Keratinocyte (primary cell): ENCODE measurements at regions not wholly inside any gene's neighbourhood (a gene's known extent, or its start where the extent isn't known, plus 50 kb on each side); places are given as distances from the start of the nearest gene placed in this dataset.

Source experiments
- DNase-seq: peaks from one replicate; pipeline ENCODE4 v3.0.0-alpha.2; 2011; ENCODE audit warnings: low read depth, missing footprints, low spot score
- FAIRE-seq: peaks from 2 replicates; lab custom pipeline; 2011; peaks lifted over from hg19 to GRCh38; lab: Jason Lieb, UNC
- H2AFZ ChIP-seq: 2 replicates; pipeline ENCODE4 v1.6.0; 2012; ENCODE audit warnings: low read length, control low read depth, inconsistent platforms; ENCODE audit not compliant: control insufficient read depth
- H3K27ac ChIP-seq: 2 replicates; pipeline ENCODE4 v1.5.1; 2011; ENCODE audit warnings: low read length; ENCODE audit not compliant: control insufficient read depth, insufficient read depth
- H3K27me3 ChIP-seq: 3 replicates; pipeline ENCODE4 v1.6.0; 2011; ENCODE audit warnings: low read length; ENCODE audit not compliant: control insufficient read depth, insufficient read depth; ENCODE audit errors: extremely low read depth
- H3K36me3 ChIP-seq, 2 experiments: 2 replicates in 1 of 2; 3 replicates in 1 of 2; pipeline ENCODE4 v1.5.1; 2011; ENCODE audit warnings: low read length in 2 of 2, mild to moderate bottlenecking in 1 of 2; ENCODE audit not compliant: control insufficient read depth in 2 of 2, insufficient read depth in 2 of 2; ENCODE audit errors: extremely low read depth in 1 of 2
- H3K4me1 ChIP-seq: 3 replicates; pipeline ENCODE4 v1.5.1; 2011; ENCODE audit warnings: low read length; ENCODE audit not compliant: control insufficient read depth, insufficient read depth; ENCODE audit errors: extremely low read depth
- H3K4me2 ChIP-seq: 3 replicates; pipeline ENCODE4 v1.6.0; 2011; ENCODE audit warnings: low read depth, low read length; ENCODE audit not compliant: control insufficient read depth, insufficient read depth; ENCODE audit errors: extremely low read depth
- H3K4me3 ChIP-seq, 3 experiments: fragments of 200-600 bp in 1 of 3; sonication (generic) in 1 of 3; 2 replicates in 2 of 3; 3 replicates in 1 of 3; pipeline ENCODE4 v1.5.1; 2011 to 2016; ENCODE audit warnings: low read length in 3 of 3, mild to moderate bottlenecking in 3 of 3, control low read depth in 2 of 3, inconsistent platforms in 1 of 3, low read depth in 1 of 3, mixed read lengths in 1 of 3, mixed run types in 1 of 3, moderate library complexity in 1 of 3; ENCODE audit not compliant: control insufficient read depth in 2 of 3, insufficient read depth in 2 of 3; ENCODE audit errors: extremely low read depth in 1 of 3
- H3K79me2 ChIP-seq: 2 replicates; pipeline ENCODE4 v1.6.0; 2012; ENCODE audit warnings: low read length; ENCODE audit not compliant: control insufficient read depth, insufficient read depth
- H3K9ac ChIP-seq: 3 replicates; pipeline ENCODE4 v1.6.0; 2011; ENCODE audit warnings: low read length; ENCODE audit not compliant: control insufficient read depth, insufficient read depth; ENCODE audit errors: extremely low read depth
- H3K9me1 ChIP-seq: 3 replicates; pipeline ENCODE4 v1.6.0; 2011; ENCODE audit warnings: low read length; ENCODE audit not compliant: control insufficient read depth, insufficient read depth; ENCODE audit errors: extremely low read depth
- H3K9me3 ChIP-seq: 2 replicates; pipeline ENCODE4 v1.5.1; 2012; ENCODE audit warnings: low read depth, low read length; ENCODE audit not compliant: control insufficient read depth
- H4K20me1 ChIP-seq: 3 replicates; pipeline ENCODE4 v1.6.0; 2011; ENCODE audit warnings: low read length; ENCODE audit not compliant: control insufficient read depth, insufficient read depth; ENCODE audit errors: extremely low read depth
- CTCF ChIP-seq, 3 experiments: IDR thresholded peaks in 1 of 3; conservative IDR thresholded peaks in 1 of 3; optimal IDR thresholded peaks in 1 of 3; 2 replicates in 2 of 3; 3 replicates in 1 of 3; pipeline versions ENCODE3 to v1.5.1; 2011; ENCODE audit warnings: low read length in 3 of 3, mild to moderate bottlenecking in 3 of 3, moderate library complexity in 2 of 3, control low read depth in 1 of 3, inconsistent platforms in 1 of 3; ENCODE audit not compliant: insufficient read depth in 2 of 3; ENCODE audit errors: extremely low read depth in 1 of 3
- EZH2 ChIP-seq: IDR thresholded peaks from one replicate; pipeline ENCODE4 v1.6.1; 2012; ENCODE audit warnings: inconsistent platforms, mild to moderate bottlenecking, low read length, moderate library complexity
- dilution Hi-C: fragments of 300-500 bp; cut with MboI; formaldehyde crosslinking; loops from one replicate; pipeline ENCODE4 v1.7.0; 2020; ENCODE audit warnings: low sequenced_read_pairs; ENCODE audit not compliant: extremely low pct_ligation_motif_present

GRCh38 chr20:11035211-11035610 lies 361.4 kb upstream of the JAG1 start:
- no peaks in the 10 kb centered on the region for H3K9me3 ChIP-seq
- FAIRE-seq (no peak), DNase-seq (no peak)
- no peak overlapping the region for H2AFZ ChIP-seq
- dilution Hi-C loops: no loop called here
- TF ChIP-seq CTCF (optimal IDR thresholded peaks at IDR 0.05 in 1 of 3, IDR thresholded peaks at IDR 0.05 in 1 of 3, conservative IDR thresholded peaks at IDR 0.05 in 1 of 3; ENCODE audit: extremely low read depth in 1 of 3, insufficient read depth in 2 of 3, low read length in 3 of 3): no peak
- no peak for TF ChIP-seq EZH2
- H3K4me1 ChIP-seq: no peaks in the 10 kb centered on the region
- H3K4me3 ChIP-seq: no peak overlapping the region
- no peak overlapping the region for H3K4me2 ChIP-seq
- no peaks in the 10 kb centered on the region for H3K9me1 ChIP-seq
- H3K27me3 ChIP-seq: no peaks in the 10 kb centered on the region
- no peak overlapping the region for H3K27ac ChIP-seq
- no peaks in the 10 kb centered on the region for H4K20me1 ChIP-seq
- no peaks in the 10 kb centered on the region for H3K36me3 ChIP-seq
- H3K9ac ChIP-seq: no peak overlapping the region
- H3K79me2 ChIP-seq: no peaks in the 10 kb centered on the region

GRCh38 chr20:11041396-11041795 lies 367.6 kb upstream of the JAG1 start:
- peak; percentile 86 for FAIRE-seq
- peak overlapping the region; percentile 22 for H3K27ac ChIP-seq

More at GRCh38 chr20:11041396-11041795, 367.6 kb upstream of the JAG1 start:
- dilution Hi-C loops: no loop called here
- no peaks in the 10 kb centered on the region for H3K36me3 ChIP-seq
- DNase-seq: peak; percentile 23
- TF ChIP-seq EZH2 (no peak), CTCF (optimal IDR thresholded peaks at IDR 0.05 in 1 of 3, IDR thresholded peaks at IDR 0.05 in 1 of 3, conservative IDR thresholded peaks at IDR 0.05 in 1 of 3; ENCODE audit: extremely low read depth in 1 of 3, insufficient read depth in 2 of 3, low read length in 3 of 3) (no peak)
- no peaks in the 10 kb centered on the region for H3K27me3 ChIP-seq
- H3K4me2 ChIP-seq: peak overlapping the region; percentile 18
- no peaks in the 10 kb centered on the region for H3K79me2 ChIP-seq
- H3K9ac ChIP-seq: no peak overlapping the region
- H3K4me3 ChIP-seq: no peak overlapping the region
- no peaks in the 10 kb centered on the region for H3K9me1 ChIP-seq
- H4K20me1 ChIP-seq: no peaks in the 10 kb centered on the region
- no peak overlapping the region for H2AFZ ChIP-seq
- peaks cover 14% of the 10 kb centered on the region for H3K4me1 ChIP-seq
- H3K9me3 ChIP-seq: no peaks in the 10 kb centered on the region
